ENCODE measurements at regions not wholly inside any gene's neighbourhood (a gene's known extent, or its start where the extent isn't known, plus 50 kb on each side); places are given as distances from the start of the nearest gene placed in this dataset.

DNA sequence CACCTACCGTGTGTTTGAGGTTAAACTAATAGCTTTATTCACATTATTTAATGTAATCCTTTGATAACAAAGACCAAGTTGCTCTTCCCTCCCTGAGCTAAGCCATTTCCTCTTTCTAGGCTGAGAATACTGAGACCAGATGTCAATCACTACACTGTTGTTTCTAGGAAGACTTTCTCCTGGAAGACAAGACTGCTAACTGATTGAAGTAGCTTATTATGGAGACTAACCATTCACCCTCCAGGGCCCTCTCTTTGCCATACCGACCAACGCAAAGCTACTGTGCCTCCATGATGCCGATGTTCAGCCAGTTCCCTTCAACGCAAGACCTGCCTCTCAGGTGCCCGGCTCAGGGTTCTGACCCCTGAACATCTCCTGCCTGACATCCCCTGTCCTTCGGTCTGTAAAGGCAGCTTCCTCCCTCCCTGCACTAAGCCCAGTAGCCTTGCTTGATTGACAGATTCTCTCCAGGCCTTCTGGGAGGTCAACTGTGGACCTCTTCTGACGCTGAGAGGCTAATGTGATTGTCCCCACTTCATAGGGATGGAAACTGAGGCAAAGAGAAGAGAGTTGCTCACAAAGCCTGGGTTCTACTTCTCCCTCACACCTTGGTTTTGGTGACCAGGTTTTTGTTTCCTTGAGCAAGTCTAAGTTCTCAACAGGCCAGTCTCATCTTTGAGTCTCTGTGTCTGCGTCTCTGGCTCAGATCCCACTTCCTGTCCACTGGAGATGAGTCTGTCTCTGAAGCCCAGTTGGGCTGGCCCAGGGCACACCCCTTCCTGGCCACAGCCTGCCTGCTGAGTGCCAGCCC lies 259.7 kb upstream of the IRX2 start:
- TF ChIP-seq, protein P1, sequence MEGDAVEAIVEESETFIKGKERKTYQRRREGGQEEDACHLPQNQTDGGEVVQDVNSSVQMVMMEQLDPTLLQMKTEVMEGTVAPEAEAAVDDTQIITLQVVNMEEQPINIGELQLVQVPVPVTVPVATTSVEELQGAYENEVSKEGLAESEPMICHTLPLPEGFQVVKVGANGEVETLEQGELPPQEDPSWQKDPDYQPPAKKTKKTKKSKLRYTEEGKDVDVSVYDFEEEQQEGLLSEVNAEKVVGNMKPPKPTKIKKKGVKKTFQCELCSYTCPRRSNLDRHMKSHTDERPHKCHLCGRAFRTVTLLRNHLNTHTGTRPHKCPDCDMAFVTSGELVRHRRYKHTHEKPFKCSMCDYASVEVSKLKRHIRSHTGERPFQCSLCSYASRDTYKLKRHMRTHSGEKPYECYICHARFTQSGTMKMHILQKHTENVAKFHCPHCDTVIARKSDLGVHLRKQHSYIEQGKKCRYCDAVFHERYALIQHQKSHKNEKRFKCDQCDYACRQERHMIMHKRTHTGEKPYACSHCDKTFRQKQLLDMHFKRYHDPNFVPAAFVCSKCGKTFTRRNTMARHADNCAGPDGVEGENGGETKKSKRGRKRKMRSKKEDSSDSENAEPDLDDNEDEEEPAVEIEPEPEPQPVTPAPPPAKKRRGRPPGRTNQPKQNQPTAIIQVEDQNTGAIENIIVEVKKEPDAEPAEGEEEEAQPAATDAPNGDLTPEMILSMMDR (IDR thresholded peaks at IDR 0.05; ENCODE audit: insufficient read depth, low read length, severe bottlenecking) = no peak
- Histone ChIP-seq H3K27me3 (ENCODE audit: control insufficient read depth, insufficient read depth, low read length) (no peaks in the 10 kb centered on the region), H3K4me3 (ENCODE audit: low read depth, low read length) (no peak overlapping the region), H3K36me3 (ENCODE audit: control insufficient read depth, insufficient read depth, low read length) (no peaks in the 10 kb centered on the region)
- DNase-seq (ENCODE audit: low read depth) (no peak), FAIRE-seq (no peak)

DNA sequence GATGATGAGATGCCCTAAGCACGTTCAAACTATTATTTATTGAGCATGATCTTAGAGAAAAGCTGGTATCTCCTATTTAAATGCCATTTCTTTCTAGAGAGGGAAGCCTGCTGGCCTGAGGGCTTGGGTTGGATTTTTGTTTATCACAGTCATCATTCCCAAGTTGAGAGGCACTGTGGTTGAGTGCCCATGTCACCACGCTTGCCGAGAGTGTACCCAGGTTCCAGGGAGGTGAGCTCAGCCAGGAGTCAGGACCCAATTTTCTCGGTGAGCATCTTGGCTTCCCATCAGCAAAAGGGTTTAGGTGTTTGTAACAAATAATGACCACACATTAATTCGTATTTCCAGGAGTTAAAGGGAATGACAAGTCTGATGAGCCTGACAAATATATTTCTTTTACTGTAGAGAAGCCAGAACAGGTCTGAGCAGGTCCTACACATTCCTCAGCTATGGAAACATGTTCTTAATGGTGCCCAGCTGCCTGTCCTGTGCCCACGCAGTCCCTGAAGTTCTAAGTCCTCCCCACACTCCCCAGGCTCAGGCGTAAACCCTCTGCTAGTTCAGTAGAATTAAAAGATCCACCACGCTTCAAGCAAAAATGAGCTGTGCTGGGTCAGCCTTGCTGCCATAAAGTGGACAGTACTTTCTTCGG lies 258.9 kb upstream of the IRX2 start:
- TF ChIP-seq, protein P1 (IDR thresholded peaks at IDR 0.05; ENCODE audit: insufficient read depth, low read length, severe bottlenecking) = no peak
- H3K27me3 ChIP-seq (ENCODE audit: control insufficient read depth, insufficient read depth, low read length) = no peaks in the 10 kb centered on the region
- DNase-seq (ENCODE audit: low read depth) = peak; percentile 53
- H3K4me3 ChIP-seq (ENCODE audit: low read depth, low read length) = no peak overlapping the region
- FAIRE-seq = no peak
- H3K36me3 ChIP-seq (ENCODE audit: control insufficient read depth, insufficient read depth, low read length) = no peaks in the 10 kb centered on the region

DNA sequence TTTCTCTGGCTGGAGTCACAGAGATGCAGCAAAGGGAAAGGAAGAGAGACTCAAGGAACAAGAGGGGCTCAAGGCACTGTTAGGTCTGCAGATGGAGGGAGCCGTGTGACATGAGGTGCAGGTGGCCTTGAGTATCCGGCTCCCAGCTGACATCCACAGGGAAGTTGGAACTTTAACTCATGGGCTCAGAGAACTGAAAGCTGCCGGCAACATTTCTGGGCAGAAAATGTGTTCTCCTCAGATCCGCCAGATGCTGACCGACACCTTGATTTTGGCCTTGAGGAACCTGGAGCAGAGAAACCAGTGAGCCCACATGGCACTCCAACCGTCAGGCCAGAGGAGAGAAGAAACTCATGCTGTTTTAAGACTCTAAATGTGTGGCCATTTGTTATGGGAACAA lies 258.1 kb upstream of the IRX2 start:
- Histone ChIP-seq H3K27me3 (ENCODE audit: control insufficient read depth, insufficient read depth, low read length) (no peaks in the 10 kb centered on the region), H3K4me3 (ENCODE audit: low read depth, low read length) (no peak overlapping the region), H3K36me3 (ENCODE audit: control insufficient read depth, insufficient read depth, low read length) (no peaks in the 10 kb centered on the region)
- no peak for FAIRE-seq
- no peak for DNase-seq (ENCODE audit: low read depth)
- TF ChIP-seq, protein P1 (IDR thresholded peaks at IDR 0.05; ENCODE audit: insufficient read depth, low read length, severe bottlenecking) = no peak

DNA sequence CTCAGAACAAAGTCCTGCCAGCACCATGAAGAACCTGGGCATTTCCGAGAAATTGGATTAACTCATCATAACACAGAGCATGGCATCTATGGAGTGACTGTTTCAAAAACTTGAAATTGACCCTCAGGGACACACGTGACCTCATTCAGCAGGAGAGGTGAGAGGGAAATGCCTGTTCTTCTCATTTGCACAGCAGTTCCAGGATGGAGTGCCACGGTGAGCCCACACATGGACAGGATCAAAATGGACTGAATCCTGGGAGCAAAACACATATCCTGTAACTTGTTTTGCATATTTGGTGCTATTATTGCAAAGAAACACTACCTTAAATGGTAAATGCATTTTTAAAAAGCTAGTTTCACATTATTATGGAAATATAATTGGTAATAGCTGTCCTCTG lies 256.1 kb upstream of the IRX2 start:
- H3K4me3 ChIP-seq (ENCODE audit: low read depth, low read length) = no peak overlapping the region
- no peaks in the 10 kb centered on the region for H3K36me3 ChIP-seq (ENCODE audit: control insufficient read depth, insufficient read depth, low read length)
- no peak for FAIRE-seq
- no peak for DNase-seq (ENCODE audit: low read depth)
- H3K27me3 ChIP-seq (ENCODE audit: control insufficient read depth, insufficient read depth, low read length) = no peaks in the 10 kb centered on the region
- TF ChIP-seq, protein P1 (IDR thresholded peaks at IDR 0.05; ENCODE audit: insufficient read depth, low read length, severe bottlenecking) = no peak

DNA sequence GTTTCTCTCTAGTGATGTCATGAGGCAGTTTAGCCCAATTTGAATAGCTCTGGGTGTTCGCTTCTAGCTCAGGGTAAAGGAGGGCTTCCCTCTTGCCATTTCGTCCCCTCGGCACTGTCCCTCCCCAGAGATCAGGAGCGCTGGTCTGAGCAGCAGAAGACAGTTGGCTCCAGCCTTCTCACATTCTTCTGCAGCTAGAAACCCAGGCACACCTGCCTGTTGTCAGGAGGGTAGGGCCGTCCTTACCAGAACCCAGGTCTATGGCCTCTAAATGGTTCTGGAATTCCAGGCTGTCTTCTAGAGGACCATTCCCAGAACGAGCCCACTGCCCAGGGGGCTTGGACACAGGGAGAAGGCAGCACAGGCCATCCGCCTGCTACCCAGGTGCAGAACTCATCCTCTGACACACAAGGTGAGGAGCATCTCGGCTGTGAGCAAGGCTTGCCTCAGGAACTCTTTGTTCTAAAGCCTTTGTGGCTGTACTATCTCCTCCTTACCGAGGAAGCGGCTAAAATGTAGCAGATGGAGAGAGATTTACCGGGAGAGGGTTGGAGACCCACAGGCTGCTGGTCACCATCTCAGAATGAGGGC lies 255.6 kb upstream of the IRX2 start:
- Histone ChIP-seq H3K4me3 (ENCODE audit: low read depth, low read length) (no peak overlapping the region), H3K36me3 (ENCODE audit: control insufficient read depth, insufficient read depth, low read length) (no peaks in the 10 kb centered on the region), H3K27me3 (ENCODE audit: control insufficient read depth, insufficient read depth, low read length) (no peaks in the 10 kb centered on the region)
- no peak for FAIRE-seq
- no peak for DNase-seq (ENCODE audit: low read depth)
- TF ChIP-seq, protein P1 (IDR thresholded peaks at IDR 0.05; ENCODE audit: insufficient read depth, low read length, severe bottlenecking) = no peak
